ENCODE measurements at regions not wholly inside any gene's neighbourhood (a gene's known extent, or its start where the extent isn't known, plus 50 kb on each side); places are given as distances from the start of the nearest gene placed in this dataset.

DNA sequence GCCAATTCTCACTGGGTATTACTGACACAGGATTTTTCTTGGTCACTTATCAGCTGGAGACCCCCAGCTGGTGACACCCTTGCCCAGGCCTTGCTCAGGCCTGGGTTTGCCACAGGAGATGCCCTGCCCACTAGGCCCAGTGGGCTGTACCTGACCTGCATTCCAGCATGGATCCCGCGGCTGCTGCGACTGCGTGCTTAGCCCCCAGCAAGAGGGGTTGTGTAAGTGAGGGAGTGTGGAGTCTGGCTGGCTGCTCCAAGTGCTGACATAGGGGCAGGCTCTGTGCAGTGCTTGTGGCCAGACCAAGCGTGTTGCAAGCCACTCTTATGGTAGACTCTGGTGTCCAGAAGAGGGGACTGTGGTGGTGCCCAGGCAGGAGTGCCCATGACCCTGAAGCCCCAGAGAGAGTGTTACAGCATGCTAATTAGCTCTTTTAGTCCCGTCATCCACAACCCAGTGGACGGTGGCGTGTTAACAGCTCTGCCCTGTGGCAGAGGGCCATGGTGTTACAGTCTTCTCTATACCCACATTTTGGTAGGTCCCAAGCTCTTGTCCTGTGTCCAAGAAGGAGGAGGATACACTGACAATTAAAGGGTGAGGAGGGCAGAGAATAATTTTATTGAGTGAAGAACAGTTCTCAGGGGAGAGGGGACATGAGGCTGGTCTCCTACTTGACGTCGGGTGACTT, 491.7 kb upstream of the MEIS1 start:
- Histone ChIP-seq H3K4me3 (ENCODE audit: control extremely low read depth in 1 of 5, extremely low read depth in 1 of 5, insufficient read depth in 1 of 5, low read depth in 2 of 5, low read length in 4 of 5) (no peak overlapping the region), H3K27ac (ENCODE audit: low read length in 2 of 2) (no peak overlapping the region), H3K79me2 (ENCODE audit: control insufficient read depth, insufficient read depth, low read length) (no peaks in the 10 kb centered on the region), H3K9me3 (ENCODE audit: control extremely low read depth in 1 of 3, control insufficient read depth in 2 of 3, insufficient read depth in 1 of 3, low read length in 2 of 3) (peaks cover 0 to 9% (median 3%) of the 10 kb centered on the region in 3 donors), H4K20me1 (ENCODE audit: control insufficient read depth, insufficient read depth, low read length, poor library complexity, severe bottlenecking) (no peaks in the 10 kb centered on the region), H3K4me2 (replicated peaks; ENCODE audit: low read depth, low read length, poor library complexity, severe bottlenecking) (no peak overlapping the region), H3K4me1 (ENCODE audit: control insufficient read depth in 2 of 2, insufficient read depth in 2 of 2, low read length in 2 of 2) (no peaks in the 10 kb centered on the region), H2AFZ (ENCODE audit: insufficient read depth, low read depth, low read length, poor library complexity, severe bottlenecking) (no peak overlapping the region), H3K36me3 (replicated peaks in 1 of 2; ENCODE audit: control extremely low read depth in 1 of 2, control insufficient read depth in 1 of 2, extremely low read depth in 1 of 2, insufficient read depth in 2 of 2, low read length in 1 of 2) (no peaks in the 10 kb centered on the region), H3K27me3 (replicated peaks in 1 of 4; ENCODE audit: control extremely low read depth in 1 of 4, control insufficient read depth in 3 of 4, insufficient read depth in 4 of 4, low read length in 3 of 4) (no peaks in the 10 kb centered on the region), H3K9ac (ENCODE audit: low read length) (no peak overlapping the region)
- DNase-seq (no peak), ATAC-seq (ENCODE audit: low read depth) (no peak)
- H3K9me3 Mint-ChIP-seq (ENCODE audit: insufficient read depth) = peaks cover 4% of the 10 kb centered on the region
- no peak overlapping the region for H3K27ac Mint-ChIP-seq
- H3K4me3 Mint-ChIP-seq = no peak overlapping the region
- H3K27me3 Mint-ChIP-seq = peaks cover 3% of the 10 kb centered on the region
- POLR2A ChIA-PET = no interaction called here
- 96% methylated on average over 7 of the region's 10 CpGs for WGBS (ENCODE audit: insufficient coverage)
- H3K4me1 Mint-ChIP-seq = no peaks in the 10 kb centered on the region
- intact Hi-C loops (cut with micrococcal nuclease) = no loop called here
- CTCF ChIA-PET = no interaction called here
- TF ChIP-seq EZH2 (IDR thresholded peaks at IDR 0.05; ENCODE audit: borderline replicate concordance, insufficient read depth, low read depth, low read length, poor library complexity, severe bottlenecking) = no peak
- TF ChIP-seq, protein P1, sequence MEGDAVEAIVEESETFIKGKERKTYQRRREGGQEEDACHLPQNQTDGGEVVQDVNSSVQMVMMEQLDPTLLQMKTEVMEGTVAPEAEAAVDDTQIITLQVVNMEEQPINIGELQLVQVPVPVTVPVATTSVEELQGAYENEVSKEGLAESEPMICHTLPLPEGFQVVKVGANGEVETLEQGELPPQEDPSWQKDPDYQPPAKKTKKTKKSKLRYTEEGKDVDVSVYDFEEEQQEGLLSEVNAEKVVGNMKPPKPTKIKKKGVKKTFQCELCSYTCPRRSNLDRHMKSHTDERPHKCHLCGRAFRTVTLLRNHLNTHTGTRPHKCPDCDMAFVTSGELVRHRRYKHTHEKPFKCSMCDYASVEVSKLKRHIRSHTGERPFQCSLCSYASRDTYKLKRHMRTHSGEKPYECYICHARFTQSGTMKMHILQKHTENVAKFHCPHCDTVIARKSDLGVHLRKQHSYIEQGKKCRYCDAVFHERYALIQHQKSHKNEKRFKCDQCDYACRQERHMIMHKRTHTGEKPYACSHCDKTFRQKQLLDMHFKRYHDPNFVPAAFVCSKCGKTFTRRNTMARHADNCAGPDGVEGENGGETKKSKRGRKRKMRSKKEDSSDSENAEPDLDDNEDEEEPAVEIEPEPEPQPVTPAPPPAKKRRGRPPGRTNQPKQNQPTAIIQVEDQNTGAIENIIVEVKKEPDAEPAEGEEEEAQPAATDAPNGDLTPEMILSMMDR (IDR thresholded peaks at IDR 0.05) = no peak

DNA sequence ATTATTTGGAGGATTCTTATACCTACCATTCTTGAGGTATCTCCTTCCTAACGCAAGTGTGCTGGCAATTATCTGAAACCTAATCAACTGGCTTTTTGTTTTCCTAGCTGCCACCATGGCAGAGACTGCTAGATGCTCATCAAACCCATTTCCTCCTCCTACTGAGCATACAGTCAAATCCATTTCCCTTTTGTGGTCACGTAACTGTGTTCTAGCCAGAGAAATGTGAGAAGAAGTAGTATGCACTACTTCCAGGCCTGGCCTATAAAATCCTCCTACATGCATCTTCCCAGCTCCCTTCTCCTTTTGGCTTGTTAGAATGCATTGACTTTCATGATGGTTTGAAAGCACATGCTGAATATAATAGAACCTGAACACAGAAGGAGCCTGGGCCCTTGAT, 494.1 kb upstream of the MEIS1 start:
- DNase-seq = no peak
- POLR2A ChIA-PET = no interaction called here
- Histone ChIP-seq H3K4me3 (ENCODE audit: control extremely low read depth in 1 of 5, extremely low read depth in 1 of 5, insufficient read depth in 1 of 5, low read depth in 2 of 5, low read length in 4 of 5) (no peak overlapping the region), H3K27ac (ENCODE audit: low read length in 2 of 2) (no peak overlapping the region), H3K36me3 (replicated peaks in 1 of 2; ENCODE audit: control extremely low read depth in 1 of 2, control insufficient read depth in 1 of 2, extremely low read depth in 1 of 2, insufficient read depth in 2 of 2, low read length in 1 of 2) (no peaks in the 10 kb centered on the region), H3K9ac (ENCODE audit: low read length) (no peak overlapping the region), H3K9me3 (ENCODE audit: control extremely low read depth in 1 of 3, control insufficient read depth in 2 of 3, insufficient read depth in 1 of 3, low read length in 2 of 3) (peaks cover 0 to 9% (median 3%) of the 10 kb centered on the region in 3 donors), H3K79me2 (ENCODE audit: control insufficient read depth, insufficient read depth, low read length) (no peaks in the 10 kb centered on the region), H3K27me3 (replicated peaks in 1 of 4; ENCODE audit: control extremely low read depth in 1 of 4, control insufficient read depth in 3 of 4, insufficient read depth in 4 of 4, low read length in 3 of 4) (no peaks in the 10 kb centered on the region), H3K4me1 (ENCODE audit: control insufficient read depth in 2 of 2, insufficient read depth in 2 of 2, low read length in 2 of 2) (no peaks in the 10 kb centered on the region), H3K4me2 (replicated peaks; ENCODE audit: low read depth, low read length, poor library complexity, severe bottlenecking) (no peak overlapping the region), H2AFZ (ENCODE audit: insufficient read depth, low read depth, low read length, poor library complexity, severe bottlenecking) (no peak overlapping the region), H4K20me1 (ENCODE audit: control insufficient read depth, insufficient read depth, low read length, poor library complexity, severe bottlenecking) (no peaks in the 10 kb centered on the region)
- Mint-ChIP-seq H3K4me3 (no peak overlapping the region), H3K27ac (no peak overlapping the region), H3K4me1 (no peaks in the 10 kb centered on the region), H3K27me3 (peaks cover 3% of the 10 kb centered on the region), H3K9me3 (ENCODE audit: insufficient read depth) (peaks cover 4% of the 10 kb centered on the region)
- CTCF ChIA-PET = no interaction called here
- no peak for ATAC-seq (ENCODE audit: low read depth)
- intact Hi-C loops (cut with micrococcal nuclease) = no loop called here
- no CpG with 5 or more reads among the region's 2 CpGs for whole genome bisulfite sequencing (ENCODE audit: insufficient coverage)
- TF ChIP-seq, protein P1 (IDR thresholded peaks at IDR 0.05) = no peak
- TF ChIP-seq EZH2 (IDR thresholded peaks at IDR 0.05; ENCODE audit: borderline replicate concordance, insufficient read depth, low read depth, low read length, poor library complexity, severe bottlenecking) = no peak

Measured in B cell (primary cell).